Progenitor cell of endocrine pancreas (in vitro differentiated cells): ENCODE measurements at regions not wholly inside any gene's neighbourhood (a gene's known extent, or its start where the extent isn't known, plus 50 kb on each side); places are given as distances from the start of the nearest gene placed in this dataset.

Experiments
- DNase-seq: peaks from one replicate; pipeline ENCODE4 v3.0.0; 2021; ENCODE audit warnings: low spot score; ENCODE audit not compliant: unreplicated experiment
- H3K27ac Mint-ChIP-seq: 2 replicates; pipeline ENCODE4 v1.8.0; 2021; ENCODE audit warnings: mild to moderate bottlenecking, moderate library complexity, mixed read lengths
- H3K27me3 Mint-ChIP-seq: 2 replicates; pipeline ENCODE4 v1.8.0; 2021; ENCODE audit warnings: mixed read lengths
- H3K36me3 Mint-ChIP-seq: 2 replicates; pipeline ENCODE4 v1.8.0; 2022; ENCODE audit warnings: mixed read lengths; ENCODE audit not compliant: insufficient read depth
- H3K4me1 Mint-ChIP-seq: 2 replicates; pipeline ENCODE4 v1.8.0; 2021; ENCODE audit warnings: low read depth, mixed read lengths
- H3K4me3 Mint-ChIP-seq: 2 replicates; pipeline ENCODE4 v1.8.0; 2021; ENCODE audit warnings: low read depth, mild to moderate bottlenecking, moderate library complexity, mixed read lengths
- H3K9me3 Mint-ChIP-seq: 2 replicates; pipeline ENCODE4 v1.8.0; 2021; ENCODE audit warnings: low read depth, mixed read lengths
- CTCF ChIP-seq: fragments of 200-600 bp; sonication (generic); IDR thresholded peaks from one replicate; pipeline ENCODE4 v1.5.0; 2021; ENCODE audit warnings: antibody characterized with exemption, mild to moderate bottlenecking; ENCODE audit not compliant: unreplicated experiment

- H3K4me1 Mint-ChIP-seq: peaks cover 62% of the 10 kb centered on the region
- no peaks in the 10 kb centered on the region for H3K27me3 Mint-ChIP-seq
- peaks cover 5% of the 10 kb centered on the region for H3K36me3 Mint-ChIP-seq
- no peak overlapping the region for H3K4me3 Mint-ChIP-seq
- H3K27ac Mint-ChIP-seq: no peak overlapping the region
- no peak for TF ChIP-seq CTCF
- DNase-seq: no peak
- H3K9me3 Mint-ChIP-seq: peaks cover 19% of the 10 kb centered on the region
These were observed 85.7 kb upstream of the FAM169A start for GRCh38 chr5:74951865-74952264.

- Mint-ChIP-seq H3K36me3 (peaks cover 3% of the 10 kb centered on the region), H3K27me3 (no peaks in the 10 kb centered on the region), H3K27ac (peak overlapping the region; percentile 68), H3K4me3 (no peak overlapping the region), H3K9me3 (peaks cover 13% of the 10 kb centered on the region), H3K4me1 (peaks cover 64% of the 10 kb centered on the region)
- TF ChIP-seq CTCF: no peak
- DNase-seq: no peak
These were observed 84.8 kb upstream of the FAM169A start for GRCh38 chr5:74950836-74951515.

GRCh38 chr5:74949976-74950375 is 83.8 kb upstream of the FAM169A start:
- Mint-ChIP-seq H3K27me3 (no peaks in the 10 kb centered on the region), H3K36me3 (peaks cover 1% of the 10 kb centered on the region), H3K9me3 (peaks cover 5% of the 10 kb centered on the region), H3K4me3 (no peak overlapping the region), H3K27ac (no peak overlapping the region), H3K4me1 (peaks cover 68% of the 10 kb centered on the region)
- TF ChIP-seq CTCF: no peak
- DNase-seq: no peak

GRCh38 chr5:74948031-74948546 is 81.9 kb upstream of the FAM169A start:
- DNase-seq: no peak
- H3K9me3 Mint-ChIP-seq: peaks cover 4% of the 10 kb centered on the region
- peak overlapping the region; percentile 28 for H3K4me3 Mint-ChIP-seq
- H3K27me3 Mint-ChIP-seq: no peaks in the 10 kb centered on the region
- no peaks in the 10 kb centered on the region for H3K36me3 Mint-ChIP-seq
- TF ChIP-seq CTCF: no peak
- H3K4me1 Mint-ChIP-seq: peaks cover 65% of the 10 kb centered on the region
- H3K27ac Mint-ChIP-seq: peak overlapping the region; percentile 13

- no peak for TF ChIP-seq CTCF
- Mint-ChIP-seq H3K4me3 (no peak overlapping the region), H3K36me3 (no peaks in the 10 kb centered on the region), H3K9me3 (peaks cover 4% of the 10 kb centered on the region), H3K27ac (no peak overlapping the region), H3K4me1 (peaks cover 52% of the 10 kb centered on the region), H3K27me3 (no peaks in the 10 kb centered on the region)
- DNase-seq: no peak
These were observed 80.3 kb upstream of the FAM169A start for GRCh38 chr5:74946471-74946870.
